Natural killer cell (primary cell): ENCODE measurements at regions not wholly inside any gene's neighbourhood (a gene's known extent, or its start where the extent isn't known, plus 50 kb on each side); places are given as distances from the start of the nearest gene placed in this dataset.

Source experiments
- ATAC-seq, 3 donors: fragments of 150-1000 bp in 2 of 3; fragments of 200-7000 bp in 1 of 3; cut with Tn5 transposase; 1 replicate in 1 of 3; 2 replicates in 2 of 3; pipeline ENCODE4 v1.10.0; 2021; ENCODE audit warnings: mild to moderate bottlenecking in 2 of 3, moderate library complexity in 2 of 3
- DNase-seq, 2 donors: peaks; one replicate each; pipeline versions ENCODE4 v3.0.0 to v3.0.0-alpha.2; 2013 to 2021; ENCODE audit warnings: mixed read lengths in 1 of 2
- H3K27ac ChIP-seq: one replicate; pipeline ENCODE4 v1.5.1; 2013; ENCODE audit warnings: mild to moderate bottlenecking, low read length
- H3K27me3 ChIP-seq: one replicate; pipeline ENCODE4 v1.6.1; 2013; ENCODE audit warnings: low read length; ENCODE audit not compliant: control insufficient read depth, insufficient read depth
- H3K36me3 ChIP-seq: one replicate; pipeline ENCODE4 v1.6.1; 2013; ENCODE audit warnings: low read length; ENCODE audit not compliant: control insufficient read depth, insufficient read depth
- H3K4me1 ChIP-seq: one replicate; pipeline ENCODE4 v1.6.1; 2013; ENCODE audit warnings: low read length; ENCODE audit not compliant: control insufficient read depth, insufficient read depth
- H3K4me3 ChIP-seq: one replicate; pipeline ENCODE4 v1.5.1; 2013; ENCODE audit warnings: low read length
- H3K9me3 ChIP-seq: one replicate; pipeline ENCODE4 v1.6.1; 2013; ENCODE audit warnings: low read length; ENCODE audit not compliant: control insufficient read depth, insufficient read depth
- H3K27ac Mint-ChIP-seq, 2 donors: one replicate each; pipeline ENCODE4 v1.8.0; 2022; ENCODE audit warnings: mild to moderate bottlenecking in 2 of 2, mixed read lengths in 2 of 2, moderate library complexity in 1 of 2
- H3K27me3 Mint-ChIP-seq, 2 donors: one replicate each; pipeline ENCODE4 v1.8.0; 2022; ENCODE audit warnings: low read depth in 2 of 2, mixed read lengths in 2 of 2
- H3K36me3 Mint-ChIP-seq: one replicate; pipeline ENCODE4 v1.8.0; 2022; ENCODE audit warnings: mixed read lengths
- H3K4me1 Mint-ChIP-seq, 2 donors: one replicate each; pipeline ENCODE4 v1.8.0; 2022; ENCODE audit warnings: mixed read lengths in 2 of 2
- H3K4me3 Mint-ChIP-seq: one replicate; pipeline ENCODE4 v1.8.0; 2022; ENCODE audit warnings: mild to moderate bottlenecking, moderate library complexity, mixed read lengths
- H3K9me3 Mint-ChIP-seq, 2 donors: one replicate each; pipeline ENCODE4 v1.8.0; 2022; ENCODE audit warnings: mixed read lengths in 2 of 2
- WGBS: methylation state at CpG from one replicate; pipeline ENCODE4 v1.1.7; 2013; ENCODE audit warnings: missing lambda C conversion rate; ENCODE audit not compliant: insufficient coverage; 5-methylcytosine and 5-hydroxymethylcytosine counted together
- intact Hi-C: fragments of 100-400 bp; cut with micrococcal nuclease; formaldehyde crosslinking; loops from one replicate; pipeline ENCODE4 v1.14.2; 2022
- TF ChIP-seq, protein P1 (sequence below): fragments of 200-600 bp; IDR thresholded peaks from one replicate; pipeline ENCODE4 v1.8.0; 2022; ENCODE audit warnings: antibody characterized with exemption

DNA sequence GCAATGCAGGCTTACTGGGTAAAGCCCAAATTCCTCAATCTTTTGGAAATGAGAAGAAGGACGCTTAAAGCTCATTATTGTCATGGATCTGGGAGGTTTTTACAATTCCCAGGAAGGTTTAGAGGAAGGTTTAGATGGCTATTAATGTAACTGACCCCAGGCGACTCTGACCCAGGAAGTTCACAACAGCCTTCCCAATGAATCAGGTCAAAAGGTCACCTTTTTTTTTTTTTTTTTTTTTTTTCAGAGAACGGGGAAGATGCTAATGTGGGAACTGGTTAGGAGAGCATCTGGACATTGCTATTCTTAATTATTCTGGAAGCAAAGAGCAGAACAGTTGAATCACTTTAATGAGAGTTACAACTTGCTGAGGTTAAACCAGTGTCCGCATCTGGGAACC lies 149.9 kb upstream of the ITGB1 start:
- Mint-ChIP-seq H3K27me3 (no peaks in the 10 kb centered on the region), H3K9me3 (peaks cover 2 to 4% of the 10 kb centered on the region in 2 donors), H3K27ac (peak overlapping the region; percentile 68 to 91), H3K36me3 (no peaks in the 10 kb centered on the region), H3K4me3 (no peak overlapping the region), H3K4me1 (peaks cover 55 to 59% of the 10 kb centered on the region in 2 donors)
- no peak for ATAC-seq
- Histone ChIP-seq H3K4me3 (no peak overlapping the region), H3K4me1 (peaks cover 32% of the 10 kb centered on the region), H3K27me3 (no peaks in the 10 kb centered on the region), H3K36me3 (no peaks in the 10 kb centered on the region), H3K9me3 (peaks cover 4% of the 10 kb centered on the region), H3K27ac (no peak overlapping the region)
- TF ChIP-seq, protein P1, sequence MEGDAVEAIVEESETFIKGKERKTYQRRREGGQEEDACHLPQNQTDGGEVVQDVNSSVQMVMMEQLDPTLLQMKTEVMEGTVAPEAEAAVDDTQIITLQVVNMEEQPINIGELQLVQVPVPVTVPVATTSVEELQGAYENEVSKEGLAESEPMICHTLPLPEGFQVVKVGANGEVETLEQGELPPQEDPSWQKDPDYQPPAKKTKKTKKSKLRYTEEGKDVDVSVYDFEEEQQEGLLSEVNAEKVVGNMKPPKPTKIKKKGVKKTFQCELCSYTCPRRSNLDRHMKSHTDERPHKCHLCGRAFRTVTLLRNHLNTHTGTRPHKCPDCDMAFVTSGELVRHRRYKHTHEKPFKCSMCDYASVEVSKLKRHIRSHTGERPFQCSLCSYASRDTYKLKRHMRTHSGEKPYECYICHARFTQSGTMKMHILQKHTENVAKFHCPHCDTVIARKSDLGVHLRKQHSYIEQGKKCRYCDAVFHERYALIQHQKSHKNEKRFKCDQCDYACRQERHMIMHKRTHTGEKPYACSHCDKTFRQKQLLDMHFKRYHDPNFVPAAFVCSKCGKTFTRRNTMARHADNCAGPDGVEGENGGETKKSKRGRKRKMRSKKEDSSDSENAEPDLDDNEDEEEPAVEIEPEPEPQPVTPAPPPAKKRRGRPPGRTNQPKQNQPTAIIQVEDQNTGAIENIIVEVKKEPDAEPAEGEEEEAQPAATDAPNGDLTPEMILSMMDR: no peak
- intact Hi-C loops: no loop called here
- 94% methylated on average over 4 of the region's 4 CpGs for WGBS
- DNase-seq: no peak

GRCh38 chr10:33106767-33107166 lies 148.7 kb upstream of the ITGB1 start:
- Mint-ChIP-seq H3K27me3 (no peaks in the 10 kb centered on the region), H3K36me3 (no peaks in the 10 kb centered on the region), H3K4me3 (no peak overlapping the region), H3K9me3 (peaks cover 2 to 4% of the 10 kb centered on the region in 2 donors), H3K27ac (peak overlapping the region in 1 of 2 donors; percentile 68), H3K4me1 (peaks cover 45 to 51% of the 10 kb centered on the region in 2 donors)
- peaks cover 4% of the 10 kb centered on the region for H3K9me3 ChIP-seq
- no peak for ATAC-seq
- H3K27me3 ChIP-seq: no peaks in the 10 kb centered on the region
- H3K27ac ChIP-seq: no peak overlapping the region
- H3K36me3 ChIP-seq: no peaks in the 10 kb centered on the region
- intact Hi-C loops: no loop called here
- TF ChIP-seq, protein P1: no peak
- H3K4me3 ChIP-seq: no peak overlapping the region
- peaks cover 25% of the 10 kb centered on the region for H3K4me1 ChIP-seq
- DNase-seq: no peak
- WGBS: 78% methylated on average over 10 of the region's 10 CpGs

GRCh38 chr10:33103863-33104379 lies 145.9 kb upstream of the ITGB1 start:
- ATAC-seq: no peak
- Histone ChIP-seq H3K4me3 (no peak overlapping the region), H3K36me3 (no peaks in the 10 kb centered on the region), H3K4me1 (peaks cover 7% of the 10 kb centered on the region), H3K27ac (no peak overlapping the region), H3K9me3 (peaks cover 4% of the 10 kb centered on the region), H3K27me3 (no peaks in the 10 kb centered on the region)
- WGBS: 82% methylated on average over 5 of the region's 5 CpGs
- Mint-ChIP-seq H3K9me3 (peaks cover 4% of the 10 kb centered on the region in 2 donors), H3K36me3 (no peaks in the 10 kb centered on the region), H3K4me1 (peaks cover 31 to 44% of the 10 kb centered on the region in 2 donors), H3K27me3 (no peaks in the 10 kb centered on the region), H3K4me3 (no peak overlapping the region), H3K27ac (no peak overlapping the region)
- intact Hi-C loops: loop anchor here (5.0 kb wide), 1 partner anchor 33 kb away; no protein-coding TSS in a partner anchor
- no peak for DNase-seq
- TF ChIP-seq, protein P1: no peak

GRCh38 chr10:33102071-33102470 lies 144.0 kb upstream of the ITGB1 start:
- 81% methylated on average over 5 of the region's 5 CpGs for WGBS
- Histone ChIP-seq H3K36me3 (no peaks in the 10 kb centered on the region), H3K27me3 (no peaks in the 10 kb centered on the region), H3K27ac (no peak overlapping the region), H3K4me1 (peaks cover 11% of the 10 kb centered on the region), H3K4me3 (no peak overlapping the region), H3K9me3 (peaks cover 4% of the 10 kb centered on the region)
- peak overlapping the region; percentile 12 to 63 for H3K27ac Mint-ChIP-seq
- H3K9me3 Mint-ChIP-seq: peaks cover 4% of the 10 kb centered on the region in 2 donors
- intact Hi-C loops: loop anchor here (5.0 kb wide), 1 partner anchor 35 kb away; no protein-coding TSS in a partner anchor
- no peak for ATAC-seq
- H3K4me3 Mint-ChIP-seq: no peak overlapping the region
- H3K36me3 Mint-ChIP-seq: no peaks in the 10 kb centered on the region
- TF ChIP-seq, protein P1: no peak
- no peaks in the 10 kb centered on the region for H3K27me3 Mint-ChIP-seq
- DNase-seq: no peak
- H3K4me1 Mint-ChIP-seq: peaks cover 19 to 30% of the 10 kb centered on the region in 2 donors
